Prostate gland (tissue), 2 donors: ENCODE measurements at regions not wholly inside any gene's neighbourhood (a gene's known extent, or its start where the extent isn't known, plus 50 kb on each side); places are given as distances from the start of the nearest gene placed in this dataset.

Experiments used
- DNase-seq: peaks from one replicate; pipeline ENCODE4 v3.0.0-alpha.2; 2019; ENCODE audit warnings: low spot score
- H3K27ac ChIP-seq, 2 donors: fragments of 200-600 bp; sonication (generic); 2 replicates each; pipeline ENCODE4 v1.5.1; 2017 to 2019
- H3K27me3 ChIP-seq: fragments of 200-600 bp; sonication (generic); replicated peaks from 2 replicates; pipeline ENCODE4 v1.5.1; 2019; ENCODE audit not compliant: insufficient read depth
- H3K36me3 ChIP-seq, 2 donors: fragments of 200-600 bp; sonication (generic); 1 replicate in 1 of 2; 2 replicates in 1 of 2; pipeline versions ENCODE4 v1.5.1 to v1.8.1; 2017 to 2019
- H3K4me1 ChIP-seq: fragments of 200-600 bp; sonication (generic); replicated peaks from 2 replicates; pipeline ENCODE4 v1.5.1; 2019
- H3K4me3 ChIP-seq, 2 donors: fragments of 200-600 bp; sonication (generic); 2 replicates each; pipeline ENCODE4 v1.5.1; 2017 to 2019
- H3K9me3 ChIP-seq: fragments of 200-600 bp; sonication (generic); 2 replicates; pipeline ENCODE4 v1.5.1; 2017
- CTCF ChIP-seq, 4 experiments: fragments of 200-600 bp in 2 of 4; fragments of 450-650 bp in 2 of 4; sonication (generic) in 2 of 4; IDR thresholded peaks; 1 replicate in 3 of 4; 2 replicates in 1 of 4; pipeline ENCODE4 v1.5.1; 2016 to 2019; ENCODE audit warnings: antibody characterized with exemption in 4 of 4, mild to moderate bottlenecking in 2 of 4, moderate library complexity in 2 of 4
- POLR2A ChIP-seq: fragments of 450-650 bp; IDR thresholded peaks from one replicate; pipeline ENCODE4 v1.6.1; 2016; ENCODE audit warnings: antibody characterized with exemption, mild to moderate bottlenecking
- POLR2AphosphoS5 ChIP-seq: sonication (generic); formaldehyde crosslinking; IDR thresholded peaks from one replicate; pipeline ENCODE4 v1.6.1; 2017; ENCODE audit warnings: antibody characterized with exemption
- WGBS: methylation state at CpG from one replicate; pipeline ENCODE4 v1.1.5; 2018; 5-methylcytosine and 5-hydroxymethylcytosine counted together
- intact Hi-C: fragments of 100-400 bp; cut with DNase I; formaldehyde crosslinking; loops from one replicate; pipeline ENCODE4 v1.14.2; 2022

- intact Hi-C loops, result no loop called here
- H3K36me3 ChIP-seq, result no peaks in the 10 kb centered on the region
- no peaks in the 10 kb centered on the region for H3K27me3 ChIP-seq
- no peak overlapping the region for H3K4me3 ChIP-seq
- 35% methylated on average over 7 of the region's 7 CpGs for WGBS
- no peaks in the 10 kb centered on the region for H3K4me1 ChIP-seq
- no peak overlapping the region for H3K27ac ChIP-seq
- no peak for TF ChIP-seq CTCF (IDR thresholded peaks at IDR 0.05)
- no peak for TF ChIP-seq POLR2A
- TF ChIP-seq POLR2AphosphoS5, result no peak
- DNase-seq, result no peak
- H3K9me3 ChIP-seq, result no peaks in the 10 kb centered on the region
Observed at GRCh38 chr3:11919390-11919789, 72.7 kb upstream of the TAMM41 start.

DNA sequence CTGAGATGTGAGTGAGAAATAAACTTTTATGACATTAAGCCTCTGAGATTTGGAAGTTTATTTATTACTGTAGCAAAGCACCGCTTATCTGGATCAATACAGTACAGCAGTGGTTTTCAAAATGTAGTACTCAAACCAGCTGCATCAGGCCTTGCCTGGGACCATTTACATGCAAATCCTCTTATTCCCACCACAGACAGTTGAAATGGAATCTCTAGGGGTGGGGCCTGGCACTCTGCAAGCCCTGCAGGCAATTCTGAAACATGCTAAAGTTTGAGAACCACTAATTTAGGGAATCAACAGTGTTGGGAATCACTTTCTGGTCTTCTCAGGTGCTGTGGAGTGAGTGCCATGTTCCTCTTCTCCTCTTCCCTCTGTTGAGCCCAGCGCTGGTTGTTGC is 77.8 kb upstream of the TAMM41 start:
- Histone ChIP-seq H3K36me3 (no peaks in the 10 kb centered on the region), H3K27me3 (no peaks in the 10 kb centered on the region), H3K27ac (no peak overlapping the region), H3K4me1 (no peaks in the 10 kb centered on the region), H3K4me3 (no peak overlapping the region), H3K9me3 (no peaks in the 10 kb centered on the region)
- DNase-seq, result no peak
- TF ChIP-seq POLR2A (no peak), POLR2AphosphoS5 (no peak), CTCF (IDR thresholded peaks at IDR 0.05) (no peak)
- WGBS, result 65% methylated on average over 2 of the region's 2 CpGs
- intact Hi-C loops, result no loop called here

- intact Hi-C loops, result no loop called here
Observed at GRCh38 chr3:11928381-11928780, 75.8 kb upstream of the SYN2 start.

DNA sequence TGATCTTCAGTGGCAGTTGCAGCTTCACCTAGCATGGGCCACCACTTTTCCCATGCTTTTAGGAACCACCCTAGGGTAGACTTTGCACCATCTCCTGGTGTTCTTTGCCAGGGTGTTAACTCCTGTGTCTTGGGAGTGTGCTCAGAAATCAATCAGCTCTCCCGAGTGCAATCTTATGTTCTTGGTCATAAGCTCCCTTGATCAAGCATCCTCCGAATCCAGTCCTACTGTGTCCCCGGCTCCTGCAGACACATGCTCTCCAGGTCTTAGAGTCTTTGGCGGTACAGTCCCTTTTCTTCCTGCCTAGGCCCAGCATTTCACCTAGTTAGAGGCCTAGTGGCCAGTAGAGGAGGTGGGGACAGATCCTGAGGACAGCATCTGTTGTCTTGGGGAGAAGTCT is 74.7 kb upstream of the SYN2 start:
- no peaks in the 10 kb centered on the region for H3K4me1 ChIP-seq
- WGBS, result 88% methylated on average over 4 of the region's 4 CpGs
- H3K27ac ChIP-seq, result no peak overlapping the region
- H3K36me3 ChIP-seq, result no peaks in the 10 kb centered on the region
- DNase-seq, result no peak
- H3K9me3 ChIP-seq, result no peaks in the 10 kb centered on the region
- H3K27me3 ChIP-seq, result no peaks in the 10 kb centered on the region
- intact Hi-C loops, result no loop called here
- H3K4me3 ChIP-seq, result no peak overlapping the region
- TF ChIP-seq POLR2A (no peak), CTCF (IDR thresholded peaks at IDR 0.05) (no peak), POLR2AphosphoS5 (no peak)

More at GRCh38 chr3:11928381-11928780, 75.8 kb upstream of the SYN2 start:
- H3K27ac ChIP-seq, result no peak overlapping the region
- no peaks in the 10 kb centered on the region for H3K36me3 ChIP-seq
- no peaks in the 10 kb centered on the region for H3K4me1 ChIP-seq
- DNase-seq, result no peak
- TF ChIP-seq CTCF (IDR thresholded peaks at IDR 0.05), result no peak
- TF ChIP-seq POLR2A, result no peak
- no peak for TF ChIP-seq POLR2AphosphoS5
- H3K4me3 ChIP-seq, result no peak overlapping the region
- 63% methylated on average over 3 of the region's 3 CpGs for WGBS
- H3K9me3 ChIP-seq, result no peaks in the 10 kb centered on the region
- no peaks in the 10 kb centered on the region for H3K27me3 ChIP-seq

DNA sequence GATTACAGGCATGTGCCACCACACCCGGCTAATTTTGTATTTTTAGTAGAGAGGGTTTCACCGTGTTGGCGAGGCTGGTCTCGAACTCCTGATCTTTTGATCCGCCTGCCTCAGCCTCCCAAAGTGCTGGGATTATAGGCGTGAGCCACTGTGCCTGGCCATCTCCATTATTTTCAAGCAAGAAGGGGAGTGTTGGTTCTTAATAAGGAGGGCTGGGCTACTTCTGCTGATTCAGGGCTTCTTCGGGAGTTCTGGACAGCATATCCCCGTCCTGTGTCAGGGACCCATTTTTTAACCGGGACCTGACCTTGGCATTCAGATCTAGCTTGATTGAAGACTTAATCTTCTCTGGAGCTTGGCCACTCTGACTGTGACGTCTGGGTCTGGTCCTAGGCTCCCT is 74.1 kb upstream of the SYN2 start:
- TF ChIP-seq POLR2A (no peak), POLR2AphosphoS5 (no peak), CTCF (IDR thresholded peaks at IDR 0.05) (no peak)
- 85% methylated on average over 10 of the region's 10 CpGs for WGBS
- no peak overlapping the region for H3K4me3 ChIP-seq
- H3K36me3 ChIP-seq, result no peaks in the 10 kb centered on the region
- no peak for DNase-seq
- intact Hi-C loops, result no loop called here
- H3K27me3 ChIP-seq, result no peaks in the 10 kb centered on the region
- H3K27ac ChIP-seq, result no peak overlapping the region
- no peaks in the 10 kb centered on the region for H3K9me3 ChIP-seq
- no peaks in the 10 kb centered on the region for H3K4me1 ChIP-seq
